WTC11 (cell line): ENCODE measurements at regions not wholly inside any gene's neighbourhood (a gene's known extent, or its start where the extent isn't known, plus 50 kb on each side); places are given as distances from the start of the nearest gene placed in this dataset.

Experiments
- ATAC-seq: fragments of 200-7000 bp; cut with Tn5 transposase; 2 replicates; pipeline ENCODE4 v1.10.0; 2021; ENCODE audit warnings: mild to moderate bottlenecking, moderate library complexity
- CTCF ChIA-PET: fragments of 300-600 bp; sonication (Branson Sonifier 250); formaldehyde crosslinking; loops from one replicate; lab custom pipeline; 2021; ENCODE audit warnings: antibody characterized with exemption; lab: Charles Lee
- POLR2A ChIA-PET: fragments of 350-600 bp; sonication (Branson Sonifier 250); formaldehyde crosslinking; loops from one replicate; lab custom pipeline; 2021; ENCODE audit warnings: antibody characterized with exemption; lab: Charles Lee
- DNase-seq: peaks from one replicate; pipeline ENCODE4 v3.0.0; 2021; ENCODE audit warnings: low spot score
- H3K27ac Mint-ChIP-seq: 2 replicates; pipeline ENCODE4 v1.8.0; 2021; ENCODE audit warnings: mixed read lengths
- H3K27me3 Mint-ChIP-seq: 2 replicates; pipeline ENCODE4 v1.8.0; 2021; ENCODE audit warnings: low read depth, mild to moderate bottlenecking, moderate library complexity, mixed read lengths
- H3K36me3 Mint-ChIP-seq: 2 replicates; pipeline ENCODE4 v1.8.0; 2021; ENCODE audit warnings: mixed read lengths
- H3K4me1 Mint-ChIP-seq: 2 replicates; pipeline ENCODE4 v1.8.0; 2022; ENCODE audit warnings: mixed read lengths
- H3K4me3 Mint-ChIP-seq: 2 replicates; pipeline ENCODE4 v1.8.0; 2021; ENCODE audit warnings: mild to moderate bottlenecking, moderate library complexity, mixed read lengths
- H3K9me3 Mint-ChIP-seq: 2 replicates; pipeline ENCODE4 v1.8.0; 2021; ENCODE audit warnings: mixed read lengths
- AR ChIP-seq: fragments of 250-450 bp; sonication (Bioruptor Pico); IDR thresholded peaks from 2 replicates; pipeline ENCODE4 v1.9.0; 2021; ENCODE audit warnings: mild to moderate bottlenecking
- ARID4B ChIP-seq: sonication (generic); formaldehyde crosslinking; IDR thresholded peaks from 2 replicates; pipeline ENCODE4 v1.8.0; 2023; ENCODE audit warnings: missing genetic modification reagents, mild to moderate bottlenecking, borderline replicate concordance
- CREM ChIP-seq: sonication (generic); formaldehyde crosslinking; IDR thresholded peaks from 2 replicates; pipeline ENCODE4 v1.8.1; 2022; ENCODE audit warnings: mild to moderate bottlenecking, missing genetic modification reagents, moderate library complexity
- E2F4 ChIP-seq: sonication (generic); formaldehyde crosslinking; IDR thresholded peaks from 2 replicates; pipeline ENCODE4 v1.8.1; 2022; ENCODE audit warnings: low read depth, mild to moderate bottlenecking, moderate library complexity, missing genetic modification reagents, borderline replicate concordance
- FOXP1 ChIP-seq: sonication (generic); formaldehyde crosslinking; IDR thresholded peaks from 2 replicates; pipeline ENCODE4 v1.8.0; 2022; ENCODE audit warnings: missing genetic modification reagents, mild to moderate bottlenecking, moderate library complexity, borderline replicate concordance
- MYBL2 ChIP-seq: sonication (generic); formaldehyde crosslinking; IDR thresholded peaks from 2 replicates; pipeline ENCODE4 v1.8.1; 2023; ENCODE audit warnings: mild to moderate bottlenecking, moderate library complexity, missing genetic modification reagents
- NFE2L1 ChIP-seq: sonication (generic); formaldehyde crosslinking; IDR thresholded peaks from 2 replicates; pipeline ENCODE4 v1.8.1; 2023; ENCODE audit warnings: missing genetic modification reagents
- TEAD4 ChIP-seq: sonication (generic); formaldehyde crosslinking; IDR thresholded peaks from 2 replicates; pipeline ENCODE4 v1.8.0; 2022; ENCODE audit warnings: mild to moderate bottlenecking, missing genetic modification reagents
- ZBTB43 ChIP-seq: sonication (generic); formaldehyde crosslinking; IDR thresholded peaks from 2 replicates; pipeline ENCODE4 v1.8.1; 2023; ENCODE audit warnings: mild to moderate bottlenecking, missing genetic modification reagents
- ZNF138 ChIP-seq: sonication (generic); formaldehyde crosslinking; conservative IDR thresholded peaks from 2 replicates; pipeline ENCODE4 v1.8.1; 2022; ENCODE audit warnings: mild to moderate bottlenecking, moderate library complexity, missing genetic modification reagents
- ZNF425 ChIP-seq: fragments of 250-450 bp; sonication (Bioruptor Pico); conservative IDR thresholded peaks from 2 replicates; pipeline ENCODE4 v1.9.0; 2021; ENCODE audit warnings: mild to moderate bottlenecking

- TF ChIP-seq ZNF138, result no peak
These were observed 79.3 kb upstream of the ATP10B start (continued) for GRCh38 chr5:160931283-160931682.

- Mint-ChIP-seq H3K36me3 (no peaks in the 10 kb centered on the region), H3K27me3 (no peaks in the 10 kb centered on the region), H3K27ac (no peak overlapping the region), H3K4me3 (no peak overlapping the region), H3K9me3 (no peaks in the 10 kb centered on the region; the same call in 1 of the 2 replicates), H3K4me1 (peaks cover 39% of the 10 kb centered on the region)
- POLR2A ChIA-PET, result interaction anchor here (0.6 kb wide), 1 partner anchor 509 kb away, joined by 4 read pairs; the partner anchor contains the start of gene PTTG1
- DNase-seq (peak; percentile 33), ATAC-seq (peak; percentile 90)
- CTCF ChIA-PET, result interaction anchor here (1.1 to 1.2 kb wide), 2 partner anchors 40 to 57 kb away, joined by 3 read pairs; no protein-coding TSS in a partner anchor
- TF ChIP-seq ZNF138 (no peak), ARID4B (CRISPR knock-in tag) (no peak), FOXP1 (CRISPR knock-in tag) (no peak), TEAD4 (CRISPR knock-in tag) (no peak), MYBL2 (CRISPR knock-in tag) (no peak), CREM (CRISPR knock-in tag) (no peak), ZBTB43 (CRISPR knock-in tag) (no peak), AR (CRISPR knock-in tag) (no peak), ZNF425 (CRISPR knock-in tag) (no peak), E2F4 (CRISPR knock-in tag) (no peak), NFE2L1 (CRISPR knock-in tag) (no peak)
These were observed 78.4 kb upstream of the ATP10B start for GRCh38 chr5:160930406-160930805.
